Smooth muscle cell (in vitro differentiated cells): ENCODE measurements at regions not wholly inside any gene's neighbourhood (a gene's known extent, or its start where the extent isn't known, plus 50 kb on each side); places are given as distances from the start of the nearest gene placed in this dataset.

Experiments
- DNase-seq: peaks from one replicate; lab custom pipeline; 2025; ENCODE audit not compliant: unreplicated experiment; lab: John Stamatoyannopoulos, UW
- H2AFZ ChIP-seq: fragments of 200-600 bp; sonication (generic); 2 replicates; pipeline ENCODE4 v1.6.0; 2016; ENCODE audit warnings: antibody characterized with exemption, low read depth, mild to moderate bottlenecking
- H3F3A ChIP-seq: fragments of 200-600 bp; sonication (generic); 2 replicates; pipeline ENCODE4 v1.6.0; 2017; ENCODE audit warnings: antibody characterized with exemption, low read depth
- H3K27ac ChIP-seq: fragments of 200-600 bp; sonication (generic); 2 replicates; pipeline ENCODE4 v1.5.1; 2016; ENCODE audit warnings: low read depth, mild to moderate bottlenecking
- H3K27me3 ChIP-seq: fragments of 200-600 bp; sonication (generic); 2 replicates; pipeline ENCODE4 v1.6.1; 2016; ENCODE audit warnings: low read depth, mild to moderate bottlenecking
- H3K36me3 ChIP-seq: fragments of 200-600 bp; sonication (generic); 2 replicates; pipeline ENCODE4 v1.5.1; 2016; ENCODE audit warnings: low read depth
- H3K4me1 ChIP-seq: fragments of 200-600 bp; sonication (generic); 2 replicates; pipeline ENCODE4 v1.5.1; 2016; ENCODE audit warnings: low read depth
- H3K4me2 ChIP-seq: fragments of 200-600 bp; sonication (generic); 2 replicates; pipeline ENCODE4 v1.6.0; 2016; ENCODE audit warnings: mild to moderate bottlenecking
- H3K4me3 ChIP-seq: fragments of 200-600 bp; sonication (generic); 2 replicates; pipeline ENCODE4 v1.5.1; 2016; ENCODE audit warnings: mild to moderate bottlenecking
- H3K79me2 ChIP-seq: fragments of 200-600 bp; sonication (generic); 2 replicates; pipeline ENCODE4 v1.6.0; 2016; ENCODE audit warnings: low read depth, mild to moderate bottlenecking
- H3K9ac ChIP-seq: fragments of 200-600 bp; sonication (generic); 2 replicates; pipeline ENCODE4 v1.6.0; 2016; ENCODE audit warnings: low read depth
- H3K9me3 ChIP-seq: fragments of 200-600 bp; sonication (generic); replicated peaks from 2 replicates; pipeline ENCODE4 v1.5.1; 2016; ENCODE audit warnings: low read depth
- H4K20me1 ChIP-seq: fragments of 200-600 bp; sonication (generic); 2 replicates; pipeline ENCODE4 v1.6.0; 2016; ENCODE audit warnings: low read depth
- WGBS: methylation state at CpG from one replicate; pipeline ENCODE4 v1.1.7; 2016; ENCODE audit warnings: low lambda C conversion rate; 5-methylcytosine and 5-hydroxymethylcytosine counted together
- TF ChIP-seq, protein P1 (sequence below): fragments of 200-600 bp; sonication (generic); IDR thresholded peaks from 2 replicates; pipeline ENCODE4 v1.5.1; 2017; ENCODE audit warnings: borderline replicate concordance, mild to moderate bottlenecking, antibody characterized with exemption; ENCODE audit not compliant: insufficient read depth, poor library complexity, severe bottlenecking

DNA sequence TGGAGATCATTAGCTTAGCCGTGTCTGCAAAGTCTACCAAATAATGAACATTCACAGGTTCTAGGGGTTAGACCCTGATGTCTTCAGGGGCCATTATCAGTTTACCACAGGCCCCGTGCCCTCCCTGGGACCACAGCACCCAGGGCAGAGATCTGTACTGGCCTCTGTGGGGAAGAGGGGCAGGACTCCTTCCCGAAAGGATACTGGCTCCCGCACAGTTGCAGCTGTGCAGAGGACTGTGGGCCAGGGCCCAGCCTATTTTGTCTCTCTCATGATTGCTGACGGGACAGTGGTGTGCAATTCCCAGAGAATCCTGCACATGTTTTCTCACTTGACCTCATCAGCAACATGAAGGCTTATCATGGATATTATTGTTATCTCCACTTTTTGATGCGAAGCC, 243.9 kb downstream of the GLRX3 start:
- 62% methylated on average over 6 of the region's 6 CpGs for WGBS
- H3K27me3 ChIP-seq: no peaks in the 10 kb centered on the region
- H2AFZ ChIP-seq: no peak overlapping the region
- H4K20me1 ChIP-seq: no peaks in the 10 kb centered on the region
- no peaks in the 10 kb centered on the region for H3K79me2 ChIP-seq
- H3K27ac ChIP-seq: no peak overlapping the region
- no peak overlapping the region for H3K9ac ChIP-seq
- H3K9me3 ChIP-seq: no peaks in the 10 kb centered on the region
- H3K4me2 ChIP-seq: no peak overlapping the region
- no peak for DNase-seq
- H3F3A ChIP-seq: no peaks in the 10 kb centered on the region
- H3K4me3 ChIP-seq: no peak overlapping the region
- no peaks in the 10 kb centered on the region for H3K4me1 ChIP-seq
- TF ChIP-seq, protein P1, sequence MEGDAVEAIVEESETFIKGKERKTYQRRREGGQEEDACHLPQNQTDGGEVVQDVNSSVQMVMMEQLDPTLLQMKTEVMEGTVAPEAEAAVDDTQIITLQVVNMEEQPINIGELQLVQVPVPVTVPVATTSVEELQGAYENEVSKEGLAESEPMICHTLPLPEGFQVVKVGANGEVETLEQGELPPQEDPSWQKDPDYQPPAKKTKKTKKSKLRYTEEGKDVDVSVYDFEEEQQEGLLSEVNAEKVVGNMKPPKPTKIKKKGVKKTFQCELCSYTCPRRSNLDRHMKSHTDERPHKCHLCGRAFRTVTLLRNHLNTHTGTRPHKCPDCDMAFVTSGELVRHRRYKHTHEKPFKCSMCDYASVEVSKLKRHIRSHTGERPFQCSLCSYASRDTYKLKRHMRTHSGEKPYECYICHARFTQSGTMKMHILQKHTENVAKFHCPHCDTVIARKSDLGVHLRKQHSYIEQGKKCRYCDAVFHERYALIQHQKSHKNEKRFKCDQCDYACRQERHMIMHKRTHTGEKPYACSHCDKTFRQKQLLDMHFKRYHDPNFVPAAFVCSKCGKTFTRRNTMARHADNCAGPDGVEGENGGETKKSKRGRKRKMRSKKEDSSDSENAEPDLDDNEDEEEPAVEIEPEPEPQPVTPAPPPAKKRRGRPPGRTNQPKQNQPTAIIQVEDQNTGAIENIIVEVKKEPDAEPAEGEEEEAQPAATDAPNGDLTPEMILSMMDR: no peak
- H3K36me3 ChIP-seq: no peaks in the 10 kb centered on the region

DNA sequence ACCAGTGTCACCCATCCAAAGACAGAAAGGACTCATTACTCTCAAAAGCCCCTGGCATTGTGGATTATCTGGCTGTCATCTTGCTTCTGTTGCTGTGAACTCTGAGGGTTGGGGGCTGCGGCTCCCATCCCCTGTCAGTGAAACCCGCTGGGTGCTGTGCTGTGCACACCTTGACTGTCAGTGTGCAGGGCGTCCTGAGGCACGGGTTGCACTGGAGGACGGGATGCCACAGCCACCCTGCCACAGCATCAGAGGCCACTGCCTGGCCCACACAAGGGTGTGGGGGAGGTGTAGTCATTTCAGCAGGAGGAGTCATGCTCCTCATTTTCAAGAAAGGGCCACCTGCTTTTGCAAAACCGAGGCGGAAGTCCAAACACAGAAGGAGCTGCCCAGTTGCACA, 245.8 kb downstream of the GLRX3 start:
- no peaks in the 10 kb centered on the region for H3K79me2 ChIP-seq
- H4K20me1 ChIP-seq: no peaks in the 10 kb centered on the region
- TF ChIP-seq, protein P1: no peak
- H3K27ac ChIP-seq: no peak overlapping the region
- H3F3A ChIP-seq: no peaks in the 10 kb centered on the region
- no peaks in the 10 kb centered on the region for H3K9me3 ChIP-seq
- H3K4me1 ChIP-seq: no peaks in the 10 kb centered on the region
- no peak overlapping the region for H3K4me3 ChIP-seq
- DNase-seq: no peak
- no peaks in the 10 kb centered on the region for H3K36me3 ChIP-seq
- no peaks in the 10 kb centered on the region for H3K27me3 ChIP-seq
- no peak overlapping the region for H3K4me2 ChIP-seq
- no peak overlapping the region for H2AFZ ChIP-seq
- no peak overlapping the region for H3K9ac ChIP-seq
- WGBS: 94% methylated on average over 7 of the region's 7 CpGs

DNA sequence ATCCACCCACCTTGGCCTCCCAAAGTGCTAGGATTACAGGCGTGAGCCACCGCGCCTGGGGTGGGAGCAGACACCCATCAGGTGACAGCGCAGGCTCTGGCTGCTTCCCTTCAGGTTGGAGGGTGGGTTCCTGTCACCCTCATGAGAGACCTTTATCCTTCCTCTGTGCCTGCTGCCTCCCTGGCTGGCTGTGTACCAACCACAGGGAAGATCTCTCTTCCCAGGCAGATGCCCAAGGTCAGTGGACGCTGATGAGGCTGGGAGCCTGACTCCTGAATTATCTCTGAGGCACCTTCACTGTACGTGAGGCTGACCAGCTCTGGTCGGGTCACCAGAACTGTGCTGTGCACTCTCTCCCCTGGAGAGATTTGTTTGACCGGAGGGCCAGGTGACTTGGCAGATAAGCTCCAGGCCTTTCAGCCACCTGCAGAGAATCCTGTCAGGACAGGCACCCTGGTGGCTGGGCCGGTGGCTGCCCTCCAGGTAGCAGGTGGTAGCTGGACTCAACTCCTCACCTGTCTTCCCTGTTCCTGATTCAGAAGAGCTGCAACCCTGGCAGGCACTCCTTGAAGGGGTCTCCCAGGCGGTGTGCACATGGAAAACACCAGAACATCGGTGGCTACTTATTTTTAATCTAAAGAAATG, 251.9 kb downstream of the GLRX3 start:
- Histone ChIP-seq H3K27ac (no peak overlapping the region), H3K9me3 (no peaks in the 10 kb centered on the region), H2AFZ (no peak overlapping the region), H3K4me3 (no peak overlapping the region), H3F3A (no peaks in the 10 kb centered on the region), H3K4me2 (no peak overlapping the region), H3K9ac (no peak overlapping the region), H4K20me1 (no peaks in the 10 kb centered on the region), H3K4me1 (no peaks in the 10 kb centered on the region), H3K27me3 (no peaks in the 10 kb centered on the region), H3K79me2 (no peaks in the 10 kb centered on the region), H3K36me3 (no peaks in the 10 kb centered on the region)
- WGBS: 83% methylated on average over 11 of the region's 11 CpGs
- no peak for DNase-seq
- TF ChIP-seq, protein P1: no peak

DNA sequence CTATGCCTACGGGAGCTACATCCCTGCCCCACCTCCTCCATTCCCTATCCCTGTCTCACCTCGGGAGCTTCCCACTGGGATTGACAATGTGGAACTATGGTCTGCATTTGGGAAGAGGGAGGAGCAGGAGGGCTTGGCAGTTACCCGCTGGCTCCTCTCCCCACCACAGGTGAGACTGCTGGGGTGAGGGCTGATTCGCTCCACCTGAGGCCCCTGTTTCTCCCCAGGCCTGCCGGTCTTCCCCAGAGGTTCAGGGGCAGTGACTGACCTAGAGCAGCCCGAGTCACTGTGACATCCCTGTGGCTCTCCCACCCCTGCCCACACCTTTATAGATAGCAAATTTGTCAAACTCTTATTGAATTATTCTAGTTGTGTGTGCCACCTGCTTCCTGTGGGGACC, 252.6 kb downstream of the GLRX3 start:
- H3K9me3 ChIP-seq: no peaks in the 10 kb centered on the region
- TF ChIP-seq, protein P1: no peak
- no peaks in the 10 kb centered on the region for H3K36me3 ChIP-seq
- no peaks in the 10 kb centered on the region for H4K20me1 ChIP-seq
- H3F3A ChIP-seq: no peaks in the 10 kb centered on the region
- H3K79me2 ChIP-seq: no peaks in the 10 kb centered on the region
- no peak for DNase-seq
- no peak overlapping the region for H3K9ac ChIP-seq
- no peaks in the 10 kb centered on the region for H3K27me3 ChIP-seq
- H3K4me3 ChIP-seq: no peak overlapping the region
- no peak overlapping the region for H2AFZ ChIP-seq
- no peak overlapping the region for H3K4me2 ChIP-seq
- WGBS: 80% methylated on average over 6 of the region's 6 CpGs
- no peak overlapping the region for H3K27ac ChIP-seq
- no peaks in the 10 kb centered on the region for H3K4me1 ChIP-seq
